ENCODE measurements at regions not wholly inside any gene's neighbourhood (a gene's known extent, or its start where the extent isn't known, plus 50 kb on each side); places are given as distances from the start of the nearest gene placed in this dataset.

GRCh38 chr7:50836646-50837045 lies 54.0 kb upstream of the GRB10 start:
- TF ChIP-seq CTCF (IDR thresholded peaks at IDR 0.05; ENCODE audit: insufficient read depth, low read length): no peak
- no peak for TF ChIP-seq REST (IDR thresholded peaks at IDR 0.05; ENCODE audit: insufficient replicate concordance, low read depth)
